GM19372 (cell line): ENCODE measurements at regions not wholly inside any gene's neighbourhood (a gene's known extent, or its start where the extent isn't known, plus 50 kb on each side); places are given as distances from the start of the nearest gene placed in this dataset.
"Not testable (repeated sequence)": the region's sequence is repeated elsewhere in the genome, so short reads cannot be mapped to it uniquely, and the experiment has no call there.

Experiments used
- ATAC-seq: cut with Tn5 transposase; IDR thresholded peaks from one replicate; pipeline ENCODE4 v1.9.1; 2021; ENCODE audit warnings: mild to moderate bottlenecking, low read depth, moderate library complexity; ENCODE audit not compliant: unreplicated experiment

DNA sequence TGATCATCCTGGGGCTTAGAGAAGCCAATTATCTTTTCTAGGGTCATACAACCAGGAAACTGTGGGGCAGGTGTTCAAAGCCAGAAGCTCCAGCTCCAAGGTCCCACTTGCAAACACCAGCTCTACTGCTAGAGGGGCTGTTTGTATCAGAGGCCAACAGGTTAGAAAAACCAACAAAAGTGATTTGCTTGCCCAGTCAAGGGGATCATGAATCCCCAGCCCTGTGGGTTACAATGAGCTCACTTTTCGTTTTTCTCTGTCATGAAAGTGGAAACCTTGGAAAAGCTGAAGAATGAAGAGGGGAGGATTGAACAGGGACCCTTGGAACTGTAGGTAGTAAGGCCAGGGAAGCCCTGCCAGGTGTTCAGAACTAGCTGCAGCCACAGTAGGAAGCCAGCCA is 119.2 kb downstream of the SPP2 start:
- no peak for ATAC-seq

DNA sequence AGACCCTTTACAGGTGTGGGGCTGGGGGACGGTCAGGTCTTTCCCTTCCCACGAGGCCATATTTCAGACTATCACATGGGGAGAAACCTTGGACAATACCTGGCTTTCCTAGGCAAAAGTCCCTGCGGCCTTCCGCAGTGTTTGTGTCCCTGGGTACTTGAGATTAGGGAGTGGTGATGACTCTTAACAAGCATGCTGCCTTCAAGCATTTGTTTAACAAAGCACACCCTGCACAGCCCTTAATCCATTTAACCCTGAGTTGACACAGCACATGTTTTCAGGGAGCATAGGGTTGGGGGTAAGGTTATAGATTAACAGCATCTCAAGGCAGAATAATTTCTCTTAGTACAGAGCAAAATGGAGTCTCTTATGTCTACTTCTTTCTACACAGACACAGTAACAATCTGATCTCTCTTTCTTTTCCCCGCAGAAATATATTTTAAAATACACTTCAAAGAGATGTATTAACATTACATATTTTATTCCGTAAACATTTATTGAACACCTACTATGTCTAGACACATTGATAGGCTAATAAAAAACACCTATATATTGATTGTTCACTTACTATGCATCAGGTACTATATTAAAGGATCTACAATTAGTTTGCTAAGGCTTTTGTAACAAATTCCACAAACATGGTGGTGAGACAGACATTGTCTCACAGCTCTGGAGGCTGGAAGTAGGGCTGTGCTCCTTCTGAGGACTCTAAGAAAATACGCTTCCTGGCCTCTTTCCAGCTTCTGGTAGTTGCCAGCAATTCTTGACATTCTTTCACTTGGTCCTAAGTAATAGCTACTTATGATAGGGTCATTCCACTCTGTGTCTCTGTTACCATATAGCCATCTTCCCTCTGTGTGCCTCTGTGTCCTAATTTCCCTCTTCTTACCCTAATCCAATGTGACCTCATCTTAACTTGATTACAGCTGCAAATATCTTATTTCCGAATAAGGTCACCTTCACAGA is 118.4 kb downstream of the SPP2 start:
- not testable (repeated sequence) for ATAC-seq

DNA sequence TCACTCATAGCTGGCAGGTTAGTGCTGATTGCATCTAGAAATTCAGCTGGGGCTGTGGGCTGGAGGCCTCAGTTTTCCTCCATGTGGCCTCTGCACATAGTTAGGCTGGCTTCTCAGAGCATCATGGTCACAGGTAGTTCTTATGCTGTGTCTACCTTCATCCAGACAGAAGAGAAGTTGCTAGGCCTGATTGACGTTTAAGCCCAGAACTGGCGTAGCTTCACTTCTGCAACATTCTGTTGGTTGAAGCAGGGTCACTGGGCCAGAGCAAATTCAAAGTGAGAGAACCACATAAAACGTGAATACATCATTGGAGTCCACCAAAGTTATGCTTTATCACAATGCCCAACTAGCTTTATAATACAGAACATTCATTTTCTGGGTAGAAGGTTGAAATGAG is 116.0 kb downstream of the SPP2 start:
- no peak for ATAC-seq

DNA sequence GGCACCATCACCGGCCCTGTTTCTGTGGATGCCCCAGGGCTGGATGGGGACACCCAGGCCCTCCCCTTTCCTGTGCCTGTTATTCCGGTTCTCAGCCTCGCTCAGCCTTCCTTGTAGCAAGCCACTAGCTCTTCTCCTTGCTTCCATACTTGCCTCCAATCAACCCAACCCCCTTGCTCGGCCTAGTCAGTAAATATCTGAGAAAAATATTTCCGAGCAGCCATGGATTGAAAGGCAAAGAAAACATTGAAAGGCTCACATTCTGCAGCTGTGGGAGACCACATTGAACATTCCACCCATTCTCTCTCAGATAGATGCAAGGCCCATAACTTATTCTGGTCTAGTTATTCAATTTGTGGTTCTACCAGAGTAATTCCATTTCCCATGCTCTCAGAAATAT is 114.9 kb downstream of the SPP2 start:
- ATAC-seq = no peak

DNA sequence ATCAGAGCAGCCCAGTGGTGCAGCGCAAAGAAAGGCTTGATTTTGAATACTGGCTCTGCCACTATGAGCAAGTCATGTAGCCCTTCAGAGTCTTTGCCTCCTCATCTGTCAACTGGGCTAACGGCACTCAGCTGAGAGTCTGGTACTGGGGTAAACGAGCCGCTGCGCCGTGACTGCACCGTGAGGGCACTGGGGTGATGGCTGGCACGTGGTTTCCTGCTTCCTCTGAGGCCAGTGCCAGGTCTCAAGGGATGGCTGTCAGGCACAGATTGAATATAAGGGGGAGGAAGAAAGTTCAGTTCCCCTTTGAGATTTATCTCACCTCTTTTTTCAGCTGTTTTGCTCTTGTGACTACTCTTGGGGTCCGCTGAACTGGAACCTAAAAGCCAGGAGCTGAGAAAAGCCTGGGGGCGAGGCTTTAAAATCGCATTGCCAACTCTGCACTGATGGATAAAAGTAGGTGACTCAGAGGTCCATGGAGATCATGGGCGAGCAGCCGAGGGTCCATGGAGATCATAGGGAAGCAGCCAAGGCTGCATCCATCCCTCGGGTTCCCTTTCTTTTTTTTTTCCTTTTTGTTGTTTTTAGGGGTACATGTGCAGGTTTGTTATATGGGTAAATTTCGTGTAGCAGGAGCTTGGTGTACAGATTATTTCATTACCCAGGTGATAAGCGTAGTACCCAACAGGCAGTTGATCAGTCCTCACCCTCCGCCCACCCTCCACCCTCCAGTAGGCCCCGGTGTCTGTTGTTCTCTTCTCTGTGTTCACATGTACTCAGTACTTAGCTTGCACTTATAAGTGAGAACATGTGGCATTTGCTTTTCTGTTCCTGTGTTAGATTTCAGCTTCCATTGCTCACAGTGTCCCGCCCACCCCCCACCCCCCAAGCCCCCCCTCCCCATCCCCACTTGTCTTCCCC is 114.3 kb downstream of the SPP2 start:
- ATAC-seq = no peak

DNA sequence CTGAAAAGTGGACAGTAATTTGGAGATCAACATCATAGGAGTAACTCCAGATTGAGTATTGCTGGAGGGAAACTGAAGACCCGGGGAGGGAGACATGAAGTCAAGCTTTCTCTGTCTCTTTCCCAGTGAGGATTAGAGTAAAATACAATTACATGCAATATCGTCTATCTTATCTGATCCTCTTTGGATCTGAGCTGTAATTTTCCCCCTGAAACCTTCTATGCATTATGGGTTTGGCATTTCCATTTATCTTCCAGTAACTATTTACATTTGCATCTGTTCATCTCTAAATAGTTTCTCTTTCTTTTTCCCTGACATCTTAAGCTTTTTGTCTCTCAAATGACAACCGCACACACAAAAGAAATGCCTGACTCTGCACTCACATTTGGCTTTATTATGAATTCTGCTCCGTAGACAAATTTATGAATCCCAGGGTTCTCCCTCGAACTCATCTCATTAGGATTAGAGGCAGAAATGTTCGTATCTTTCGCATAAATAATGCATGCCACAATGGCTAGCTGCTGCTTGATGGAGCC is 113.1 kb downstream of the SPP2 start:
- ATAC-seq = no peak

DNA sequence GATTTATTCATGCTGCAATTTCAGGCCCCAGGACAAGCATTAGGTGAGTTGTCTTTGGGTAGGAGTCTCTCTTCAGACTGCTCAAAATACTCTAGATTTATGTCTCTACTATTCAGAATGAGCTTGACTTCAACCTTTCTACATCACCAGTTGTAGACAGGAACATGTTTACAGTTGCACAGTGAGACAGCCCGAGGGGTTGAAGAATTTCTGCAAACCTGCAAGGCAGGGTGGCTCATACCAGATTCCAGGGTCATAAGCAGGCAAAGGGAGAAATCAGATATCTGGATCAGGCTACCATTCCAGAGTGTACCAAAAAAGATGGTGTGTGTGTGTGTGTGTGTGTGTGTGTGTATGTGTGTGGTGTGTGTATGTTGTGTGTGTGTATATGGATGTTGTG is 112.4 kb downstream of the SPP2 start:
- no peak for ATAC-seq

DNA sequence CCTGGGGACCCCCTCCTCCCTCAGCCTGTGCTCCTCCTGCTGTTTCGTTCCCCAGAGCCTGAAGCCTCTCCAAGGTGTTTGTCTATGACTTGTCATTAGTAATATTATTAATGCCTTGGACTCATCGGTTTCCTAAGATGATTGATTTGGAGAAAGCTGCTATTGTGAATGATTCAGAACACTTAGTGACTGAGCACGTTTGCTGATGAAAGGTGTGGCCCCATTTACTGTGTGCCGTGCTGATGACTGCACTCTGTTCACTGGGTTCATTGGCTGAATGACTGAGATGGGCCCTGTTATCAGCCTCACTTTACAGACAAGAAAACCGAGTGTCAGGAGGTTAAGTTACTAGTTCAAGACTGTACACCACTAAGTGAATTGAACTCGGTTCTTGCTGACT is 111.4 kb downstream of the SPP2 start:
- ATAC-seq = no peak

DNA sequence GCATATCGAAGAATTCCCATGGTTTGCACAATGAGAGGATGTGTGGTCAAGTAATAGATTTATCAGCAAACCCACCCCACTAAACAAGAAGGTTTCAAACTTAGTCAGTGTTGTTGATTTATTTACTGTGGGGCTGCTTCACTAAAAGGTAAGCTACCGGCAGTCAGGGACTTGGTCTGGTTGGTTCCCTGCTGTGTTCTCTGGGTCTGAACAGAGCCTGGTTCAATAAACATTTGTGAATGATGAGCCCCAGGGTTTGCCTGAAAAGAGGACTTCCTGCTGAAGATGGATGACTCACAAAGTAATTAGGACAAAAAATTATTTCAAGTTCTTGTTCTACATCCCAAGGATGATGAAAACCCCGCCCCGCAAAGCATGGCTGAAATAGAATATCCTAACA is 108.3 kb downstream of the SPP2 start:
- no peak for ATAC-seq

DNA sequence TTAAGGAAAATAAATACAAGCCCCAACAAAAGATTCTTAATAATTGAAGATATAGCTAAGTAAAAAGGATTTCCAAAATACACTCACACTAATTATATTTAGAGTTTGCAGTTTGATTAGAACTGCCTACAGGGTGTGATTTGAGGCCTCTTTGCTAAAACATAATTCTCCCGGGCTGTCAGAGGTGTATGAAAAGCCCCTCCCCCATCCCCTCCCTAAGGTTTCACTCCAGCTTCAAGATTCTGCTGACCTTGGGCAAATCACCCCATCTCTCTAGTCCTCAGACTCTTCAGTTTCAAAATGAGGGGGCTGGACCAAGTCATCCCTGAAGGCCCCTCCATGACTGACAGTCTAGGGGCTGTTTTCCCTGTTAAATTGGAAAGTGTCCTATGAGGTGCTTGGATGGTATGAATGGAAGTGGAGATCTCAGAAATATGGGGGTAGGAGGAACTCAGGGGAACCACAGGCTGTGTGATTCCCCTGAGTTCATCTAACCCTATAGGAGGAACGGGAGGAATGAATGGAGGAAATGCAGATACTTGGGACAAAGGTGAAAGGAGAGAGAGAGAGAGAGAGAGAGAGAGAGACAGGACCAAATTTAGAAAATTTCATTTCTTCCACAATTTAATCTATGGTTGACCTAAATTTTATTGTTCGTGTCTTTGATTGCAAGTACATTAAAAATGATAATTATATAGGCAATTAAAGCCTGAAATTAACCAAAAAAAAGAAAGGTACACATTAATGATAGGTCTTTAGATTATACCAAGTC is 107.5 kb downstream of the SPP2 start:
- no peak for ATAC-seq

DNA sequence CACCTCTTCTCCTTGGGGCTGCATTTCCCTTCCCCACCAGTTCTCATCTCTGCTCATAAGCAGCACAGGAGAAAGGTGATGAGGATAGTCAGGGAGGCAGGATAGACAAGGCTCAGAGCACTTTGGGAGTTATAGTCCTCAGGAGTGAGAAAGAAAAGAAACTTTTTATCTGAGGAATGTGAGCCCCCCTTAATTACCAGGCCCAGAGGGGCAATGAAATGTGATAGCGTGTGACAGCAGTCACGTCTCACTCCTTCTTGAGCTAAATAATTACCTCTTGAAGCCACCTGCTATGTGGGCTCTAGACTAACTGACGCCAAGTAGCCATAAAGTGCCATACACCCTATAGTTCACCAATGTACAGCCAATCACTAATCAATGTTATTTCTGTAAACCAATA is 105.8 kb downstream of the SPP2 start:
- no peak for ATAC-seq

DNA sequence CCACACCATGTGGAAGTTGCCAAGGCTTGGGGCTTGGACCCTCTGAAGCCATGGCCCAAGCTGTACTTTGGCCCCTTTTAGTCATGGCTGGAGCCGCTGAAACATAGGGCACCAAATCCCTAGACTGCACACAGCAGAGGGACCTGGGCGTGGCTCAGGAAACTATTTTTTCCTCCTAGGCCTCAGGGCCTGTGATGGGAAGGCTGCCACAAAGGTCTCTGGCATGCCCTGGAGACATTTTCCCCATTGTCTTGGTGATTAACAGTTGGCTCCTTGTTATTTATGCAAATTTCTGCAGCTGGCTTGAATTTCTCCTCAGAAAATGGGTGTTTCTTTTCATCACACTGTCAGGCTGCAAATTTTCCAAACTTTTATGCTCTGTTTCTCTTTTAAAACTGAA is 102.3 kb downstream of the SPP2 start:
- not testable (repeated sequence) for ATAC-seq

DNA sequence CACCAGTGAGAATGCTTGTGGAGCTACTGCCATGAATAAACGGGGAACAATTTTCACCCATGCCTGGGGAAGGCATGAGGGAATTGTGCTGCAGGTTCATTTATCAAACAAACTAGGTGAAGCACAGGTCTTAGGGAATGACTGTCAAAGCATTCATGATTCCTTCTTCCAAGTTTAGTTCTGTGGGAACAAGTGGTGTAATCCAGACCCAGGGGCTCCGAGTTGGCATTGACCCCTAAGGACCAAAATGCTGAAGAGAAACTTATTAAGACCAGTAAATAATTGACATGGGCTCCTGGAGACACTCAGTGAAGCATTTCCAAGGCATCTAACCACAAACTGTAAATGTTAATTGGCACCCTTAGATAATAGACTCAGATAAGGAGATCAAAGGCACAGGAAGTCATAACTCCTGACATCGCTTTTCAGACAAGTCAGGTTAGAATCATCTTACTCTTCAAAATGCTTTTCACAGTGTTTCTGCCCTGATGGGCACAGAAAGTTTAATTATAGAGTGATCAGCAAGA is 96.9 kb downstream of the SPP2 start:
- ATAC-seq = no peak

DNA sequence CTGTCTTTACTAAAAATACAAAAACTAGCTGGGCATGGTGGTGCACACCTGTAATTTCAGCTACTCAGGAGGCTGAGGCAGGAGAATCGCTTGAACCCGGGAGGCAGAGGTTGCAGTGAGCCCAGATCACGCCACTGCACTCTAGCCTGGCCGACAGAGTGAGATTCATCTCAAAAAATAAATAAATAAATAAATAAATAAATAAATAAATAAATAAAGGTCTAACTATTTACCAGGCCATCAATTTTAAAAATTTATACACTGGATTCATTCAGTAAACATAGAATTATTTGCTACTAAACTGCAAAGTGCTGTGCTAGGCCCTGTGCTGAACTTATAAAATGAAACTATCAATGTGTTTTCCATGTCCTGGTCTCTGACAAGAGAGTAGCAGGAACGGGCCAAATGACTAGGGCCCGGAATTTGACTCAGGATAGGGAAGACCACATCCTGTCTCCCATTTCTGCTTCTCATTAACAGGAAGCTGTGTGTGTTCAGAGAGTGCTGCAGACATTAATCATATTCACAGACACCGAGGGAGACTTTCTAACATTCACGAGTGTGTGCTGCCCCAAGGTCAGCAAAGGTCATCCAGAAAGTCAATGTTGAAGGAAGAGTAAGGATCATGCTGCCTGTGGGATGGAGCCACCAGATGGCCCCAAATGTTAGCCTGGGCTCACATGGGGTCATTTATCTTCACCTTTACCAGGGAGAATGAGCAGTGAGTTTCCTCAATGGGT is 95.8 kb downstream of the SPP2 start:
- ATAC-seq = no peak

DNA sequence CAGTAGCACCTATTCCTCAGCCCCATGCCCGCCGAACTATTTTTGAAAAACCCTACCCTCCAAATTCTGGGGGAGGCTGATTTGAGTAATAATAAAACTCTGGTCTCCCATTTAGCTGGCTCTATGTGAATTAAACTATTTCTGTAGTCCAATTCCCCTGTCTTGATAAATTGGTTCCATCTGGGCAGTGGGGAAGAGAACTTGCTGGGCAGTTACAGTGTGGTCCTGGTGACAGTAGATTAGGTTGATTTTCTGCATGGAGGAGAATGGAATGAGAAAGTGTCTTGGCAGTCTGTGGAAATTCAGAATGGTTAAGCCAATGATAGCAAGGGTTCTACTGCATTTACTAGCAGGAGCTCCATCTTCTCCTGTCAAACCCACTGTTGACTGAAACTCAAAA is 95.0 kb downstream of the SPP2 start:
- no peak for ATAC-seq

DNA sequence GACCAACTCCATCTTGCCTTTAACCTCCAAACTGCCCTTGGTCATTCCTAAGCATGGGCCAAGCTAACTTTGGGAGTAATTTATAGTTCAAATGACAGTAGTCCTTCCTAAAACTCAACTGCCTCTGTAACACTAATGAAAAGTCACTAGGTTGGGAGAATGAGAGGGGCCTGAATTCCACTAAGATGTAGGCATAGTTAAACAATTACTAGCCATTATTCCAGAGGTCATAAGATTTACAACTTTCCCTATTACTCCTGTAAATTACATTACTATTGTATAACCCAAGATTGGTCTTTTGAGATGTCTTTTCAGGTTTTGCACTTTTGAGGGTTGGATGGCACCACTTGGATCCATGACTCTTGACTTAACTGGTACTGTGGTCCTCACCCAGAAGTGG is 94.6 kb downstream of the SPP2 start:
- no peak for ATAC-seq

DNA sequence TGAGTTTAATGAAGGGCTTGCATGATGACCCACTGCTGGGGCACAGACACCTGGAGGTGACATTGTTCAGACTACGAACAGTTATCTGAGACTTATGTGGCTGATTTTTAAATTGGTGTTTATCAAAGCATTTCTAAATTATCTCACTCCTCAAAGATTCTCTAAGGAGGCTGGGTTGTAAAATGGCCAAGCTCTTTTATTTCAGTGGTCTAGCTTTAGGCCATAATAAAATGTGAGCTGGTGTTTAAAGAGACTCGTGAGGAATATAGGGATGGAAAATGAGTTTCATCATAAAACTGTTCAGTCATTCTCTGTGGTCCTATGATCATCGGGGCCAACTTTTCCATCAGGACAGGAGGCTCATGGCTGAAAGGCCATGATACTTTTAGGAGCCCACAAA is 93.4 kb downstream of the SPP2 start:
- no peak for ATAC-seq

DNA sequence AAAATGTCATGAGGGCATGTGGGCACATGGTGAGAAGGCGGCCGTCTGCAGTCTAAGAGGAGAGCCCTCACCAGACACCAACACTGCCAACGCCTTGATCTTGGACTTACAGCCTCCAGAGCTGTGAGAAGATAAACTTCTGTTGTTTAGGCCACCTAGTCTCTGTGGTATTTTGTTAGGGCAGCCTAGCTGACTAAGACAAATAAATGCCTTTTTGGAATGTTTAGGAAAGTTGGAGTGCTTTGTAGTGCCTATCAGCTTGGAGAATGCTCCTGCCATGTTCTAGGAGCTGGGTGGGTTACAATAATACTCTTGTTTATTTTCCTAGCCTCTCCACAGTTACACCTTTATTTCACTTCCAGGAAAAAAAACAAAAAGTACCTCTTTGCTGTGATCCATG is 92.0 kb downstream of the SPP2 start:
- no peak for ATAC-seq

DNA sequence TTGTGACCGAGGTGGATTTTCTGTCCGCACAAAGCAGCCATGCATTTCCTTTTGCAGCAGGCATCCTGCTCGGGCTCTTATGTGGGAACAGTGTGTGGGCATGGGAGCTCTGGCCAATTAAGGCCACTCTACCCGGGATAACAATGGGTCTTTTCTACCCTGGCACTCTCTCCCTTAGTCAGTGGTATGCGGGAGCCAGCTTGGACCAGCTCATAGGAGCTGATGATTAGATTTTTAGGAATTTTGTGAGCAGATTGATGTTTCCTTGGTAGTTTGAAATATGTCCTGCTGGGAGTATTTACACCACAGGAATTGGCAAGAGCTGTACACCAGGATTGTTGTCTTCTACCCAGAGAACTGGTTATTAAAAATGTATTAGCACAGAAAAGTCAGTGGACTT is 89.3 kb downstream of the SPP2 start:
- no peak for ATAC-seq

DNA sequence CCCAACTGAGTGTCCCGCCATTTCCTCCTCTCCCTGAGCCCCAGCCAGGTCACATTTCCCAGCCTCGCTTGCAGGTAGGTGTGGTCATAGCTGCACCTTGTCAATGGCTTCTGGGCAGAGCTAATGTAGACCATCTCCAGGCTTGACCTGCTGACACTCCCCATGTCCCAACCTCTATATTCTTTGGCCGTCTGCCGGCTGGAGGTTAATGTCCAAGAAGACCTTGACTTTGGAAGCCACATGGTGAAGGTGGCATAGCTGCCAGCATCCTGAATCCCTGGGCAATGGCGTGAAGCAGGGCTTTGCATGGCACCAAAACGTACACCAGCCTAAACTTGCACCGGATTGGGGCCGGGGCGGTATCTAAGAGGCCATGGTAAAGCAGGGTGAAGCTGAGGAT is 88.3 kb downstream of the SPP2 start:
- no peak for ATAC-seq
